ENCODE measurements at regions not wholly inside any gene's neighbourhood (a gene's known extent, or its start where the extent isn't known, plus 50 kb on each side); places are given as distances from the start of the nearest gene placed in this dataset.

- TF ChIP-seq CTCF (IDR thresholded peaks at IDR 0.05; ENCODE audit: unreplicated experiment), result no peak
- Mint-ChIP-seq H3K36me3 (ENCODE audit: insufficient read depth, unreplicated experiment) (no peaks in the 10 kb centered on the region), H3K27me3 (ENCODE audit: unreplicated experiment) (no peaks in the 10 kb centered on the region), H3K4me1 (ENCODE audit: low read depth, unreplicated experiment) (no peaks in the 10 kb centered on the region), H3K27ac (ENCODE audit: unreplicated experiment) (no peak overlapping the region), H3K4me3 (ENCODE audit: low read depth, unreplicated experiment) (no peak overlapping the region), H3K9me3 (ENCODE audit: low read depth, unreplicated experiment) (peaks cover 3% of the 10 kb centered on the region)
- DNase-seq, result no peak
- no TSS peak for BruUV-seq (replicated peaks)
- CTCF ChIA-PET, result no interaction called here
- intact Hi-C loops (cut with micrococcal nuclease; ENCODE audit: unreplicated experiment), result no loop called here
Observed at GRCh38 chr16:6634151-6634550, 698.5 kb upstream of the RBFOX1 start.

GRCh38 chr16:6633456-6633855, 699.2 kb upstream of the RBFOX1 start:
- no peak for TF ChIP-seq CTCF (IDR thresholded peaks at IDR 0.05; ENCODE audit: unreplicated experiment)
- no peaks in the 10 kb centered on the region for H3K27me3 Mint-ChIP-seq (ENCODE audit: unreplicated experiment)
- H3K9me3 Mint-ChIP-seq (ENCODE audit: low read depth, unreplicated experiment), result peaks cover 3% of the 10 kb centered on the region
- H3K4me1 Mint-ChIP-seq (ENCODE audit: low read depth, unreplicated experiment), result no peaks in the 10 kb centered on the region
- no peak overlapping the region for H3K4me3 Mint-ChIP-seq (ENCODE audit: low read depth, unreplicated experiment)
- intact Hi-C loops (cut with micrococcal nuclease; ENCODE audit: unreplicated experiment), result no loop called here
- no peak overlapping the region for H3K27ac Mint-ChIP-seq (ENCODE audit: unreplicated experiment)
- DNase-seq, result no peak
- CTCF ChIA-PET, result no interaction called here
- no TSS peak for BruUV-seq (replicated peaks)
- no peaks in the 10 kb centered on the region for H3K36me3 Mint-ChIP-seq (ENCODE audit: insufficient read depth, unreplicated experiment)

GRCh38 chr16:6629110-6629509, 703.5 kb upstream of the RBFOX1 start:
- no peaks in the 10 kb centered on the region for H3K4me1 Mint-ChIP-seq (ENCODE audit: low read depth, unreplicated experiment)
- H3K36me3 Mint-ChIP-seq (ENCODE audit: insufficient read depth, unreplicated experiment), result no peaks in the 10 kb centered on the region
- no TSS peak for BruUV-seq (replicated peaks)
- H3K4me3 Mint-ChIP-seq (ENCODE audit: low read depth, unreplicated experiment), result no peak overlapping the region
- CTCF ChIA-PET, result no interaction called here
- no peaks in the 10 kb centered on the region for H3K27me3 Mint-ChIP-seq (ENCODE audit: unreplicated experiment)
- intact Hi-C loops (cut with micrococcal nuclease; ENCODE audit: unreplicated experiment), result no loop called here
- no peak for TF ChIP-seq CTCF (IDR thresholded peaks at IDR 0.05; ENCODE audit: unreplicated experiment)
- no peak overlapping the region for H3K27ac Mint-ChIP-seq (ENCODE audit: unreplicated experiment)
- peaks cover 13% of the 10 kb centered on the region for H3K9me3 Mint-ChIP-seq (ENCODE audit: low read depth, unreplicated experiment)
- no peak for DNase-seq

- H3K4me3 Mint-ChIP-seq (ENCODE audit: low read depth, unreplicated experiment), result no peak overlapping the region
- intact Hi-C loops (cut with micrococcal nuclease; ENCODE audit: unreplicated experiment), result no loop called here
- H3K4me1 Mint-ChIP-seq (ENCODE audit: low read depth, unreplicated experiment), result no peaks in the 10 kb centered on the region
- H3K27ac Mint-ChIP-seq (ENCODE audit: unreplicated experiment), result no peak overlapping the region
- peaks cover 16% of the 10 kb centered on the region for H3K9me3 Mint-ChIP-seq (ENCODE audit: low read depth, unreplicated experiment)
- no peaks in the 10 kb centered on the region for H3K36me3 Mint-ChIP-seq (ENCODE audit: insufficient read depth, unreplicated experiment)
- no peak for TF ChIP-seq CTCF (IDR thresholded peaks at IDR 0.05; ENCODE audit: unreplicated experiment)
- BruUV-seq (replicated peaks), result no TSS peak
- no peaks in the 10 kb centered on the region for H3K27me3 Mint-ChIP-seq (ENCODE audit: unreplicated experiment)
- DNase-seq, result no peak
- CTCF ChIA-PET, result no interaction called here
Observed at GRCh38 chr16:6625606-6626005, 707.0 kb upstream of the RBFOX1 start.

GRCh38 chr16:6618874-6619273, 713.8 kb upstream of the RBFOX1 start:
- Mint-ChIP-seq H3K4me1 (ENCODE audit: low read depth, unreplicated experiment) (no peaks in the 10 kb centered on the region), H3K27ac (ENCODE audit: unreplicated experiment) (no peak overlapping the region), H3K36me3 (ENCODE audit: insufficient read depth, unreplicated experiment) (no peaks in the 10 kb centered on the region), H3K4me3 (ENCODE audit: low read depth, unreplicated experiment) (no peak overlapping the region), H3K27me3 (ENCODE audit: unreplicated experiment) (no peaks in the 10 kb centered on the region), H3K9me3 (ENCODE audit: low read depth, unreplicated experiment) (peaks cover 16% of the 10 kb centered on the region)
- CTCF ChIA-PET, result no interaction called here
- DNase-seq, result no peak
- BruUV-seq (replicated peaks), result no TSS peak
- intact Hi-C loops (cut with micrococcal nuclease; ENCODE audit: unreplicated experiment), result no loop called here
- no peak for TF ChIP-seq CTCF (IDR thresholded peaks at IDR 0.05; ENCODE audit: unreplicated experiment)

Measured in Calu3 (cell line).